ENCODE measurements at regions not wholly inside any gene's neighbourhood (a gene's known extent, or its start where the extent isn't known, plus 50 kb on each side); places are given as distances from the start of the nearest gene placed in this dataset.

DNA sequence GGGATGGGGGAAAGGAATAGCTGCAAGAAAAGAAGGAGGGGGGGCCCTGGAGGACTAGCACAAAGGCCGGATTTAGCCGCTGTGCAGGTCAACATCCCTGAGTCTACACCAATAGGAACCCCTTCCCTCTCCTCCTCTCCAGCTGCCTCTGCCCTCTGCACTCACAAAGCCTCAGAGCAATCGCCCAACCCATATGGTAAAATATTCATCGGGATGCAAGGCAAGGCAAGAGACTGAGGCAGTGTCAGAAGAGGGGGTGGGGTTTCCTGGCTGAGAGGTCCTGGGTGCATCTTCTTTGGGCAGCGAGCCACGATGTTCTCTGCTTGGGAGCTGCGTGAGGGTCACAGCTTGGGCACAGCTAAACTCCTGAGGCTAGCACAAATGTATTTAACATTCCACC is 115.5 kb upstream of the NLRP1 start:
- TF ChIP-seq EZH2 (IDR thresholded peaks at IDR 0.05; ENCODE audit: insufficient read depth, low read length) = no peak
- TF ChIP-seq, protein P1, sequence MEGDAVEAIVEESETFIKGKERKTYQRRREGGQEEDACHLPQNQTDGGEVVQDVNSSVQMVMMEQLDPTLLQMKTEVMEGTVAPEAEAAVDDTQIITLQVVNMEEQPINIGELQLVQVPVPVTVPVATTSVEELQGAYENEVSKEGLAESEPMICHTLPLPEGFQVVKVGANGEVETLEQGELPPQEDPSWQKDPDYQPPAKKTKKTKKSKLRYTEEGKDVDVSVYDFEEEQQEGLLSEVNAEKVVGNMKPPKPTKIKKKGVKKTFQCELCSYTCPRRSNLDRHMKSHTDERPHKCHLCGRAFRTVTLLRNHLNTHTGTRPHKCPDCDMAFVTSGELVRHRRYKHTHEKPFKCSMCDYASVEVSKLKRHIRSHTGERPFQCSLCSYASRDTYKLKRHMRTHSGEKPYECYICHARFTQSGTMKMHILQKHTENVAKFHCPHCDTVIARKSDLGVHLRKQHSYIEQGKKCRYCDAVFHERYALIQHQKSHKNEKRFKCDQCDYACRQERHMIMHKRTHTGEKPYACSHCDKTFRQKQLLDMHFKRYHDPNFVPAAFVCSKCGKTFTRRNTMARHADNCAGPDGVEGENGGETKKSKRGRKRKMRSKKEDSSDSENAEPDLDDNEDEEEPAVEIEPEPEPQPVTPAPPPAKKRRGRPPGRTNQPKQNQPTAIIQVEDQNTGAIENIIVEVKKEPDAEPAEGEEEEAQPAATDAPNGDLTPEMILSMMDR (IDR thresholded peaks at IDR 0.05; ENCODE audit: insufficient read depth, low read depth, low read length) = no peak
